B cell (primary cell): ENCODE measurements at regions not wholly inside any gene's neighbourhood (a gene's known extent, or its start where the extent isn't known, plus 50 kb on each side); places are given as distances from the start of the nearest gene placed in this dataset.

Experiments
- ATAC-seq: fragments of 200-7000 bp; cut with Tn5 transposase; one replicate; pipeline ENCODE4 v1.10.0; 2021; ENCODE audit warnings: low read depth, mild to moderate bottlenecking, moderate number of reproducible peaks, moderate library complexity
- CTCF ChIA-PET: fragments of 350-600 bp; sonication (Branson Sonifier 250); formaldehyde crosslinking; loops from one replicate; lab custom pipeline; 2021; ENCODE audit warnings: antibody characterized with exemption, inconsistent platforms; lab: Charles Lee
- POLR2A ChIA-PET: fragments of 350-600 bp; sonication (Branson Sonifier 250); formaldehyde crosslinking; loops from one replicate; lab custom pipeline; 2021; ENCODE audit warnings: antibody characterized with exemption; lab: Charles Lee
- DNase-seq: peaks from one replicate; pipeline ENCODE4 v3.0.0; 2013
- H2AFZ ChIP-seq: 2 replicates; pipeline ENCODE4 v1.6.1; 2012; ENCODE audit warnings: mild to moderate bottlenecking, low read depth, low read length; ENCODE audit not compliant: insufficient read depth, poor library complexity, severe bottlenecking
- H3K27ac ChIP-seq, 2 donors: 1 replicate in 1 of 2; 2 replicates in 1 of 2; pipeline ENCODE4 v1.5.1; 2012 to 2013; ENCODE audit warnings: low read length in 2 of 2, mild to moderate bottlenecking in 2 of 2, moderate library complexity in 1 of 2
- H3K27me3 ChIP-seq, 4 experiments: fragments of 200-600 bp in 1 of 4; sonication (generic) in 1 of 4; replicated peaks in 1 of 4; 1 replicate in 2 of 4; 2 replicates in 2 of 4; pipeline versions ENCODE4 v1.6.1 to v1.7.0; 2013 to 2016; ENCODE audit warnings: low read length in 3 of 4, mild to moderate bottlenecking in 2 of 4, mixed read lengths in 1 of 4, moderate library complexity in 1 of 4; ENCODE audit not compliant: insufficient read depth in 4 of 4, control insufficient read depth in 3 of 4; ENCODE audit errors: control extremely low read depth in 1 of 4
- H3K36me3 ChIP-seq, 2 experiments: replicated peaks in 1 of 2; 1 replicate in 1 of 2; 2 replicates in 1 of 2; pipeline versions ENCODE4 v1.6.1 to v1.7.1; 2013; ENCODE audit warnings: low read length in 1 of 2; ENCODE audit not compliant: insufficient read depth in 2 of 2, control insufficient read depth in 1 of 2; ENCODE audit errors: control extremely low read depth in 1 of 2, extremely low read depth in 1 of 2
- H3K4me1 ChIP-seq, 2 donors: fragments of 200-600 bp in 1 of 2; sonication (generic) in 1 of 2; 1 replicate in 1 of 2; 2 replicates in 1 of 2; pipeline versions ENCODE4 v1.5.1 to v1.6.1; 2013 to 2017; ENCODE audit warnings: low read length in 2 of 2; ENCODE audit not compliant: control insufficient read depth in 2 of 2, insufficient read depth in 2 of 2
- H3K4me2 ChIP-seq: replicated peaks from 2 replicates; pipeline ENCODE3; 2012; ENCODE audit warnings: mild to moderate bottlenecking, low read depth, low read length; ENCODE audit not compliant: poor library complexity, severe bottlenecking
- H3K4me3 ChIP-seq, 5 experiments: fragments of 200-600 bp in 1 of 5; sonication (generic) in 1 of 5; 1 replicate in 3 of 5; 2 replicates in 2 of 5; pipeline versions ENCODE4 v1.5.1 to v1.7.0; 2011 to 2016; ENCODE audit warnings: low read length in 4 of 5, mild to moderate bottlenecking in 4 of 5, low read depth in 2 of 5, control low read depth in 1 of 5, moderate library complexity in 1 of 5; ENCODE audit not compliant: insufficient read depth in 1 of 5; ENCODE audit errors: control extremely low read depth in 1 of 5, extremely low read depth in 1 of 5
- H3K79me2 ChIP-seq: fragments of 200-600 bp; sonication (generic); one replicate; pipeline ENCODE4 v1.6.0; 2016; ENCODE audit warnings: low read length; ENCODE audit not compliant: control insufficient read depth, insufficient read depth
- H3K9ac ChIP-seq: fragments of 200-600 bp; sonication (generic); 2 replicates; pipeline ENCODE4 v1.6.1; 2017; ENCODE audit warnings: mild to moderate bottlenecking, low read length, moderate library complexity
- H3K9me3 ChIP-seq, 3 donors: one replicate each; pipeline versions ENCODE4 v1.6.1 to v1.7.1; 2013; ENCODE audit warnings: low read length in 2 of 3; ENCODE audit not compliant: control insufficient read depth in 2 of 3, insufficient read depth in 1 of 3; ENCODE audit errors: control extremely low read depth in 1 of 3
- H4K20me1 ChIP-seq: 2 replicates; pipeline ENCODE4 v1.6.0; 2012; ENCODE audit warnings: mild to moderate bottlenecking, low read length; ENCODE audit not compliant: insufficient read depth, control insufficient read depth, poor library complexity, severe bottlenecking
- H3K27ac Mint-ChIP-seq: one replicate; pipeline ENCODE4 v1.8.0; 2021; ENCODE audit warnings: mixed read lengths
- H3K27me3 Mint-ChIP-seq: one replicate; pipeline ENCODE4 v1.8.0; 2021; ENCODE audit warnings: mixed read lengths
- H3K4me1 Mint-ChIP-seq: one replicate; pipeline ENCODE4 v1.8.0; 2021; ENCODE audit warnings: mixed read lengths
- H3K4me3 Mint-ChIP-seq: one replicate; pipeline ENCODE4 v1.8.0; 2021; ENCODE audit warnings: mixed read lengths
- H3K9me3 Mint-ChIP-seq: one replicate; pipeline ENCODE4 v1.8.0; 2022; ENCODE audit warnings: mixed read lengths; ENCODE audit not compliant: insufficient read depth
- CTCF ChIP-seq: fragments of 200-600 bp; IDR thresholded peaks from one replicate; pipeline ENCODE4 v1.8.0; 2022; ENCODE audit warnings: antibody characterized with exemption, mild to moderate bottlenecking
- EZH2 ChIP-seq: IDR thresholded peaks from 2 replicates; pipeline ENCODE4 v1.6.1; 2012; ENCODE audit warnings: borderline replicate concordance, low read depth, mild to moderate bottlenecking, moderate library complexity, low read length; ENCODE audit not compliant: insufficient read depth, poor library complexity, severe bottlenecking
- WGBS: methylation state at CpG from one replicate; pipeline ENCODE4 v1.1.5; 2013; ENCODE audit warnings: missing lambda C conversion rate; ENCODE audit not compliant: insufficient coverage; 5-methylcytosine and 5-hydroxymethylcytosine counted together
- intact Hi-C: fragments of 100-400 bp; cut with micrococcal nuclease; formaldehyde crosslinking; loops from one replicate; pipeline ENCODE4 v1.10.0; 2022

GRCh38 chr18:40469851-40470250, 1485.2 kb upstream of the PIK3C3 start:
- POLR2A ChIA-PET = no interaction called here
- ATAC-seq = no peak
- H3K4me3 Mint-ChIP-seq = no peak overlapping the region

GRCh38 chr18:40469316-40469715, 1485.7 kb upstream of the PIK3C3 start:
- no peaks in the 10 kb centered on the region for H3K36me3 ChIP-seq
- no peak overlapping the region for H3K27ac Mint-ChIP-seq
- POLR2A ChIA-PET = no interaction called here
- H2AFZ ChIP-seq = no peak overlapping the region
- H3K9me3 ChIP-seq = peaks cover 0 to 4% (median 1%) of the 10 kb centered on the region in 3 donors
- intact Hi-C loops = no loop called here
- no peaks in the 10 kb centered on the region for H4K20me1 ChIP-seq
- ATAC-seq (no peak), DNase-seq (no peak)
- H3K27ac ChIP-seq = no peak overlapping the region
- H3K4me3 ChIP-seq = no peak overlapping the region
- no peak overlapping the region for H3K9ac ChIP-seq
- TF ChIP-seq CTCF = no peak
- no peak for TF ChIP-seq EZH2
- H3K9me3 Mint-ChIP-seq = peaks cover 4% of the 10 kb centered on the region
- no peaks in the 10 kb centered on the region for H3K79me2 ChIP-seq
- no peaks in the 10 kb centered on the region for H3K4me1 Mint-ChIP-seq
- H3K4me2 ChIP-seq = no peak overlapping the region
- H3K4me3 Mint-ChIP-seq = no peak overlapping the region
- no peaks in the 10 kb centered on the region for H3K27me3 ChIP-seq
- CTCF ChIA-PET = no interaction called here
- no peaks in the 10 kb centered on the region for H3K4me1 ChIP-seq
- H3K27me3 Mint-ChIP-seq = no peaks in the 10 kb centered on the region

More at GRCh38 chr18:40469851-40470250, 1485.2 kb upstream of the PIK3C3 start:
- no peaks in the 10 kb centered on the region for H4K20me1 ChIP-seq
- H3K79me2 ChIP-seq = no peaks in the 10 kb centered on the region
- no peak overlapping the region for H3K4me3 ChIP-seq
- CTCF ChIA-PET = no interaction called here
- intact Hi-C loops = no loop called here
- H3K4me2 ChIP-seq = no peak overlapping the region
- no peaks in the 10 kb centered on the region for H3K27me3 Mint-ChIP-seq
- H3K27me3 ChIP-seq = no peaks in the 10 kb centered on the region
- no peak overlapping the region for H3K27ac ChIP-seq
- no peak overlapping the region for H2AFZ ChIP-seq
- H3K9me3 Mint-ChIP-seq = peaks cover 4% of the 10 kb centered on the region
- WGBS = 83% methylated on average over 2 of the region's 4 CpGs
- no peak for DNase-seq
- no peaks in the 10 kb centered on the region for H3K36me3 ChIP-seq
- no peak overlapping the region for H3K9ac ChIP-seq
- H3K9me3 ChIP-seq = peaks cover 0 to 4% (median 1%) of the 10 kb centered on the region in 3 donors
- H3K27ac Mint-ChIP-seq = no peak overlapping the region
- no peaks in the 10 kb centered on the region for H3K4me1 ChIP-seq
- no peak for TF ChIP-seq CTCF
- TF ChIP-seq EZH2 = no peak
- H3K4me1 Mint-ChIP-seq = no peaks in the 10 kb centered on the region
